PC-9 (cell line): ENCODE measurements at regions not wholly inside any gene's neighbourhood (a gene's known extent, or its start where the extent isn't known, plus 50 kb on each side); places are given as distances from the start of the nearest gene placed in this dataset.

Source experiments
- BruUV-seq: library from RNA; stranded (reverse); fragments of 400-500 nt; replicated peaks from 2 replicates; lab custom pipeline; 2021; lab: Mats Ljungman, UMichigan
- CTCF ChIA-PET: fragments of 300-600 bp; sonication (Branson Sonifier 250); formaldehyde crosslinking; loops from one replicate; lab custom pipeline; 2022; ENCODE audit warnings: antibody characterized with exemption; lab: Charles Lee
- POLR2A ChIA-PET: fragments of 300-600 bp; sonication (Branson Sonifier 250); formaldehyde crosslinking; loops from one replicate; lab custom pipeline; 2022; ENCODE audit warnings: antibody characterized with exemption; ENCODE audit not compliant: unreplicated experiment; lab: Charles Lee
- DNase-seq, 2 experiments: peaks; one replicate each; pipeline versions ENCODE4 v3.0.0 to v3.0.0-alpha.2; 2015 to 2022; ENCODE audit warnings: mixed read lengths in 1 of 2
- H2AFZ ChIP-seq: fragments of 200-600 bp; sonication (generic); 2 replicates; pipeline ENCODE4 v1.8.1; 2017; ENCODE audit warnings: antibody characterized with exemption
- H3F3A ChIP-seq: fragments of 200-600 bp; sonication (generic); 2 replicates; pipeline ENCODE4 v1.8.1; 2017; ENCODE audit warnings: antibody characterized with exemption, mild to moderate bottlenecking, low read depth; ENCODE audit not compliant: insufficient read depth
- H3K27ac ChIP-seq: fragments of 200-600 bp; sonication (generic); 2 replicates; pipeline ENCODE4 v1.6.1; 2016; ENCODE audit warnings: mixed run types
- H3K27me3 ChIP-seq: fragments of 200-600 bp; sonication (generic); 2 replicates; pipeline ENCODE4 v1.6.1; 2016; ENCODE audit warnings: low read depth, mixed run types; ENCODE audit not compliant: insufficient read depth
- H3K36me3 ChIP-seq: fragments of 200-600 bp; sonication (generic); 2 replicates; pipeline ENCODE4 v1.6.1; 2016; ENCODE audit warnings: low read depth, mixed run types
- H3K4me1 ChIP-seq: fragments of 200-600 bp; sonication (generic); replicated peaks from 2 replicates; pipeline ENCODE4 v1.6.1; 2016; ENCODE audit warnings: mixed run types; ENCODE audit not compliant: insufficient read depth
- H3K4me2 ChIP-seq: fragments of 200-600 bp; sonication (generic); 2 replicates; pipeline ENCODE4 v1.6.1; 2017; ENCODE audit warnings: mixed run types
- H3K4me3 ChIP-seq: fragments of 200-600 bp; sonication (generic); 2 replicates; pipeline ENCODE4 v1.6.1; 2016; ENCODE audit warnings: mixed run types
- H3K79me2 ChIP-seq: fragments of 200-600 bp; sonication (generic); 2 replicates; pipeline ENCODE4 v1.6.1; 2017; ENCODE audit warnings: low read depth, mixed run types
- H3K9me2 ChIP-seq: fragments of 200-600 bp; sonication (generic); 2 replicates; pipeline ENCODE4 v1.8.1; 2017; ENCODE audit warnings: mild to moderate bottlenecking; ENCODE audit not compliant: insufficient read depth
- H3K9me3 ChIP-seq: fragments of 200-600 bp; sonication (generic); 2 replicates; pipeline ENCODE4 v1.8.1; 2016; ENCODE audit warnings: low read depth; ENCODE audit not compliant: insufficient read depth
- H4K20me1 ChIP-seq: fragments of 200-600 bp; sonication (generic); 2 replicates; pipeline ENCODE4 v1.8.1; 2017; ENCODE audit not compliant: insufficient read depth
- CTCF ChIP-seq: fragments of 200-600 bp; sonication (generic); conservative IDR thresholded peaks from 2 replicates; pipeline ENCODE4 v1.6.1; 2017; ENCODE audit warnings: mixed run types, antibody characterized with exemption, mild to moderate bottlenecking, moderate library complexity
- EZH2 ChIP-seq: fragments of 200-600 bp; sonication (generic); IDR thresholded peaks from 2 replicates; pipeline ENCODE4 v1.8.0; 2017; ENCODE audit warnings: antibody characterized with exemption, low read depth
- intact Hi-C: fragments of 100-400 bp; cut with micrococcal nuclease; formaldehyde crosslinking; loops from one replicate; pipeline ENCODE4 v1.10.0; 2022; ENCODE audit not compliant: unreplicated experiment

DNA sequence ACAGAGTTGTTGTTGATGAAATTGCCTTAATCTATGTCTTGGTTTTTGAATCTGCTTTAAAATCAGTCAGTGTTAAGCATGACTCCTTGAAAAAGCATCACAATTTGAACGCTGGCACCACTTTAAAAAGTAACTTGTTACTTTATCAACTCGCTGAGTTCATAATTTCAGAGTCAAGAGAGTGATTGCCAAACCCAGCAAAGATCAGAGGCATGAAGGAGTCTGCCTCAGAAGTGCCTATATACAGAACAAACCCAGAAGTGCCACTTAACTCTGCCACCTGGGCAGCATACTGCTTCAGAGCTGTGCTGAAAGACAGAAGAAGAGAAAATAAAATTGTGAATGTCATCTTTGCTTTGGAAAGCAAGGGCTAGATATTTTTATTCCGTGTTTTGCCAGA lies 73.6 kb upstream of the HCRTR2 start:
- Histone ChIP-seq H3K27ac (no peak overlapping the region), H3K9me2 (no peaks in the 10 kb centered on the region), H3K4me2 (no peak overlapping the region), H3K79me2 (no peaks in the 10 kb centered on the region), H3K4me3 (no peak overlapping the region), H2AFZ (no peak overlapping the region), H3K27me3 (no peaks in the 10 kb centered on the region), H3F3A (no peaks in the 10 kb centered on the region), H3K36me3 (no peaks in the 10 kb centered on the region), H3K4me1 (no peaks in the 10 kb centered on the region), H3K9me3 (no peaks in the 10 kb centered on the region), H4K20me1 (no peaks in the 10 kb centered on the region)
- ChIA-PET CTCF (no interaction called here), POLR2A (no interaction called here)
- DNase-seq: no peak
- intact Hi-C loops: no loop called here
- no TSS peak for BruUV-seq
- TF ChIP-seq EZH2: no peak
- TF ChIP-seq CTCF: no peak

DNA sequence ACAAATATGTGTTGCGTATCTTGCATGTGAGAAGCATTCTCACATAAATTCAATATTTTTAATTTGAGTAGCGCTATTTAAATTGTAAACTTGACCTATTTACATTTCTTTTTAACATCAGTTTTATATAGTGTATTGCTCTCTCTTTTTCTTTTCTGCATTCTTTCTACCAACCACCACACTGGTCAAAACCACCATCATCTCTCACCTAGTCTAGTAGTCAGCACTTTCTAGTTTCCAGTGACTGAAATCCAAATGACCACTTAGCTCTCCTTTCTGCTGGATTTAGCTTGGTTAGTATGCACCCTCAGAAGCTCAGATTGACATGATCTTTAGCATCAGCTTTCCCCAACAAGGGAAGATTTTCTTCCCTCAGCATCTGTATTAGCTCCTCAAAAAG lies 73.2 kb upstream of the HCRTR2 start:
- H3K27me3 ChIP-seq: no peaks in the 10 kb centered on the region
- H3K9me2 ChIP-seq: no peaks in the 10 kb centered on the region
- no peak overlapping the region for H3K4me3 ChIP-seq
- H2AFZ ChIP-seq: no peak overlapping the region
- no peaks in the 10 kb centered on the region for H3K79me2 ChIP-seq
- no peaks in the 10 kb centered on the region for H3K4me1 ChIP-seq
- no peaks in the 10 kb centered on the region for H3K36me3 ChIP-seq
- TF ChIP-seq CTCF: no peak
- TF ChIP-seq EZH2: no peak
- no peak for DNase-seq
- no peaks in the 10 kb centered on the region for H4K20me1 ChIP-seq
- no peaks in the 10 kb centered on the region for H3K9me3 ChIP-seq
- H3K27ac ChIP-seq: no peak overlapping the region
- POLR2A ChIA-PET: no interaction called here
- CTCF ChIA-PET: no interaction called here
- intact Hi-C loops: no loop called here
- no TSS peak for BruUV-seq
- no peaks in the 10 kb centered on the region for H3F3A ChIP-seq
- no peak overlapping the region for H3K4me2 ChIP-seq

GRCh38 chr6:55108134-55109130 lies 65.9 kb upstream of the HCRTR2 start:
- Histone ChIP-seq H3K79me2 (no peaks in the 10 kb centered on the region), H3K36me3 (no peaks in the 10 kb centered on the region), H3K27me3 (no peaks in the 10 kb centered on the region), H2AFZ (no peak overlapping the region), H3K4me2 (no peak overlapping the region), H3K4me1 (no peaks in the 10 kb centered on the region), H3K9me2 (no peaks in the 10 kb centered on the region), H3K9me3 (no peaks in the 10 kb centered on the region), H3K4me3 (no peak overlapping the region), H3F3A (no peaks in the 10 kb centered on the region), H3K27ac (no peak overlapping the region), H4K20me1 (no peaks in the 10 kb centered on the region)
- ChIA-PET POLR2A (no interaction called here), CTCF (no interaction called here)
- TF ChIP-seq EZH2 (no peak), CTCF (no peak)
- DNase-seq: no peak
- intact Hi-C loops: no loop called here
- BruUV-seq: no TSS peak
